ENCODE measurements at regions not wholly inside any gene's neighbourhood (a gene's known extent, or its start where the extent isn't known, plus 50 kb on each side); places are given as distances from the start of the nearest gene placed in this dataset.

- ChIA-PET POLR2A (no interaction called here), CTCF (no interaction called here)
- Histone ChIP-seq H3K4me1 (ENCODE audit: control insufficient read depth, extremely low read depth, insufficient read depth, low read length) (no peaks in the 10 kb centered on the region), H3K4me3 (replicated peaks in 1 of 3; ENCODE audit: insufficient read depth in 1 of 3, low read depth in 1 of 3, low read length in 3 of 3) (no peak overlapping the region), H3K9me3 (replicated peaks; ENCODE audit: control insufficient read depth, insufficient read depth, low read length) (peaks cover 3% of the 10 kb centered on the region), H3K4me2 (ENCODE audit: insufficient read depth, low read length) (no peak overlapping the region), H4K20me1 (replicated peaks; ENCODE audit: control insufficient read depth, extremely low read depth, insufficient read depth, low read length) (no peaks in the 10 kb centered on the region), H3K27me3 (ENCODE audit: control insufficient read depth in 2 of 2, insufficient read depth in 2 of 2, low read length in 2 of 2) (no peaks in the 10 kb centered on the region), H3K79me2 (ENCODE audit: control insufficient read depth, insufficient read depth, low read length) (no peaks in the 10 kb centered on the region), H3K27ac (ENCODE audit: insufficient read depth, low read depth, low read length) (no peak overlapping the region), H3K9me1 (replicated peaks; ENCODE audit: control insufficient read depth, extremely low read depth, insufficient read depth, low read length) (no peaks in the 10 kb centered on the region), H3K36me3 (ENCODE audit: control insufficient read depth in 2 of 2, extremely low read depth in 1 of 2, insufficient read depth in 2 of 2, low read length in 2 of 2) (no peaks in the 10 kb centered on the region), H2AFZ (ENCODE audit: low read depth, low read length) (no peak overlapping the region), H3K9ac (replicated peaks; ENCODE audit: extremely low read depth, insufficient read depth, low read length) (no peak overlapping the region)
- TF ChIP-seq FOS (IDR thresholded peaks at IDR 0.05; ENCODE audit: borderline replicate concordance, insufficient read depth, low read length): no peak
- TF ChIP-seq CTCF (IDR thresholded peaks at IDR 0.05; ENCODE audit: extremely low read depth in 1 of 2, insufficient read depth in 1 of 2, low read depth in 1 of 2, low read length in 2 of 2): no peak
- no peak for TF ChIP-seq POLR2A (IDR thresholded peaks at IDR 0.05; ENCODE audit: low read depth, low read length)
- TF ChIP-seq MAX (IDR thresholded peaks at IDR 0.05; ENCODE audit: insufficient read depth, insufficient read length): no peak
- no peak for TF ChIP-seq EZH2 (IDR thresholded peaks at IDR 0.05; ENCODE audit: borderline replicate concordance, low read depth, low read length, severe bottlenecking)
- TF ChIP-seq JUN (IDR thresholded peaks at IDR 0.05; ENCODE audit: borderline replicate concordance, insufficient read depth, insufficient read length, low read depth): no peak
- no peak for TF ChIP-seq GATA2 (IDR thresholded peaks at IDR 0.05; ENCODE audit: insufficient read depth, insufficient read length, low read depth, low read length)
- no peak for TF ChIP-seq POLR2AphosphoS5 (IDR thresholded peaks at IDR 0.05; ENCODE audit: insufficient read depth, low read depth, low read length)
- DNase-seq (ENCODE audit: low read depth, low spot score) (no peak), FAIRE-seq (no peak)
- dilution Hi-C loops (cut with MboI; ENCODE audit: extremely low pct_ligation_motif_present, low sequenced_read_pairs): no loop called here
- BruUV-seq (replicated peaks): no TSS peak
- intact Hi-C loops (cut with micrococcal nuclease): no loop called here
Observed at GRCh38 chr5:29983528-29984155, 1209.8 kb upstream of the CDH6 start.

Measured in endothelial cell of umbilical vein (primary cell).